DMS 273 (cell line): ENCODE measurements at regions not wholly inside any gene's neighbourhood (a gene's known extent, or its start where the extent isn't known, plus 50 kb on each side); places are given as distances from the start of the nearest gene placed in this dataset.
"Not testable (repeated sequence)": the region's sequence is repeated elsewhere in the genome, so short reads cannot be mapped to it uniquely, and the experiment has no call there.

Experiments
- DNase-seq: peaks from one replicate; lab custom pipeline; 2025; ENCODE audit not compliant: unreplicated experiment; lab: John Stamatoyannopoulos, UW

GRCh38 chr9:135307300-135307699 lies 172.3 kb upstream of the PPP1R26 start:
- DNase-seq, result peak; percentile 48

- not testable (repeated sequence) for DNase-seq
These were observed 171.7 kb upstream of the PPP1R26 start for GRCh38 chr9:135307919-135308318.

GRCh38 chr9:135308821-135309762 lies 170.5 kb upstream of the PPP1R26 start:
- DNase-seq, result no peak

- DNase-seq, result no peak
These were observed 169.8 kb upstream of the PPP1R26 start for GRCh38 chr9:135309763-135310125.

- no peak for DNase-seq
These were observed 169.4 kb upstream of the PPP1R26 start for GRCh38 chr9:135310134-135310533.

- DNase-seq, result no peak
These were observed 164.0 kb upstream of the PPP1R26 start for GRCh38 chr9:135315572-135315971.

- DNase-seq, result no peak
These were observed 159.3 kb upstream of the PPP1R26 start for GRCh38 chr9:135320331-135320730.

GRCh38 chr9:135320943-135321342 lies 158.6 kb upstream of the PPP1R26 start:
- no peak for DNase-seq

GRCh38 chr9:135321580-135321979 lies 158.0 kb upstream of the PPP1R26 start:
- DNase-seq, result no peak

GRCh38 chr9:135324329-135324728 lies 155.3 kb upstream of the PPP1R26 start:
- DNase-seq, result no peak

GRCh38 chr9:135326141-135326540 lies 153.4 kb upstream of the PPP1R26 start:
- DNase-seq, result no peak

GRCh38 chr9:135326633-135327152 lies 152.9 kb upstream of the PPP1R26 start:
- DNase-seq, result no peak

- no peak for DNase-seq
These were observed 150.8 kb upstream of the PPP1R26 start for GRCh38 chr9:135328485-135329417.

GRCh38 chr9:135329571-135330306 lies 149.8 kb upstream of the PPP1R26 start:
- peak; percentile 30 for DNase-seq

- DNase-seq, result no peak
These were observed 149.3 kb upstream of the PPP1R26 start for GRCh38 chr9:135330307-135330631.

GRCh38 chr9:135330685-135331590 lies 148.6 kb upstream of the PPP1R26 start:
- no peak for DNase-seq

GRCh38 chr9:135332516-135332915 lies 147.1 kb upstream of the PPP1R26 start:
- no peak for DNase-seq

GRCh38 chr9:135332979-135333748 lies 146.4 kb upstream of the PPP1R26 start:
- DNase-seq, result no peak

- DNase-seq, result no peak
These were observed 144.6 kb upstream of the PPP1R26 start for GRCh38 chr9:135334953-135335460.
